ENCODE measurements at regions not wholly inside any gene's neighbourhood (a gene's known extent, or its start where the extent isn't known, plus 50 kb on each side); places are given as distances from the start of the nearest gene placed in this dataset.

- Mint-ChIP-seq H3K27ac (ENCODE audit: unreplicated experiment) (no peak overlapping the region), H3K36me3 (ENCODE audit: insufficient read depth, unreplicated experiment) (no peaks in the 10 kb centered on the region), H3K27me3 (ENCODE audit: insufficient read depth, unreplicated experiment) (peaks cover 2% of the 10 kb centered on the region), H3K4me3 (ENCODE audit: unreplicated experiment) (no peak overlapping the region), H3K4me1 (ENCODE audit: low read depth, unreplicated experiment) (no peaks in the 10 kb centered on the region), H3K9me3 (ENCODE audit: unreplicated experiment) (no peaks in the 10 kb centered on the region)
- Histone ChIP-seq H3K4me1 (no peaks in the 10 kb centered on the region), H3K9me3 (no peaks in the 10 kb centered on the region), H3K36me3 (ENCODE audit: control insufficient read depth, insufficient read depth, low read length) (no peaks in the 10 kb centered on the region), H3K4me3 (ENCODE audit: low read depth, low read length) (no peak overlapping the region), H3K27me3 (replicated peaks; ENCODE audit: control insufficient read depth, insufficient read depth, low read length) (no peaks in the 10 kb centered on the region)
- no TSS peak for BruUV-seq (replicated peaks)
- no peak for DNase-seq
- TF ChIP-seq CTCF (IDR thresholded peaks at IDR 0.05; ENCODE audit: insufficient read depth in 1 of 2, low read depth in 1 of 2, low read length in 1 of 2, severe bottlenecking in 1 of 2, unreplicated experiment in 1 of 2) = no peak
- ChIA-PET CTCF (no interaction called here), POLR2A (no interaction called here)
- intact Hi-C loops (cut with micrococcal nuclease; ENCODE audit: unreplicated experiment) = no loop called here
Observed at GRCh38 chr1:238982736-238983135, 403.6 kb upstream of the CHRM3 start.

GRCh38 chr1:238981317-238981933 is 404.9 kb upstream of the CHRM3 start:
- Mint-ChIP-seq H3K27ac (ENCODE audit: unreplicated experiment) (no peak overlapping the region), H3K27me3 (ENCODE audit: insufficient read depth, unreplicated experiment) (peaks cover 2% of the 10 kb centered on the region), H3K9me3 (ENCODE audit: unreplicated experiment) (no peaks in the 10 kb centered on the region), H3K4me1 (ENCODE audit: low read depth, unreplicated experiment) (no peaks in the 10 kb centered on the region), H3K36me3 (ENCODE audit: insufficient read depth, unreplicated experiment) (no peaks in the 10 kb centered on the region), H3K4me3 (ENCODE audit: unreplicated experiment) (no peak overlapping the region)
- POLR2A ChIA-PET = no interaction called here
- Histone ChIP-seq H3K4me3 (ENCODE audit: low read depth, low read length) (no peak overlapping the region), H3K4me1 (no peaks in the 10 kb centered on the region), H3K27me3 (replicated peaks; ENCODE audit: control insufficient read depth, insufficient read depth, low read length) (no peaks in the 10 kb centered on the region), H3K36me3 (ENCODE audit: control insufficient read depth, insufficient read depth, low read length) (no peaks in the 10 kb centered on the region), H3K9me3 (no peaks in the 10 kb centered on the region)
- CTCF ChIA-PET = no interaction called here
- no peak for TF ChIP-seq CTCF (IDR thresholded peaks at IDR 0.05; ENCODE audit: insufficient read depth in 1 of 2, low read depth in 1 of 2, low read length in 1 of 2, severe bottlenecking in 1 of 2, unreplicated experiment in 1 of 2)
- intact Hi-C loops (cut with micrococcal nuclease; ENCODE audit: unreplicated experiment) = no loop called here
- no peak for DNase-seq
- BruUV-seq (replicated peaks) = no TSS peak

- Mint-ChIP-seq H3K27me3 (ENCODE audit: insufficient read depth, unreplicated experiment) (peaks cover 2% of the 10 kb centered on the region), H3K36me3 (ENCODE audit: insufficient read depth, unreplicated experiment) (no peaks in the 10 kb centered on the region), H3K27ac (ENCODE audit: unreplicated experiment) (no peak overlapping the region), H3K4me1 (ENCODE audit: low read depth, unreplicated experiment) (no peaks in the 10 kb centered on the region), H3K4me3 (ENCODE audit: unreplicated experiment) (no peak overlapping the region), H3K9me3 (ENCODE audit: unreplicated experiment) (no peaks in the 10 kb centered on the region)
- no TSS peak for BruUV-seq (replicated peaks)
- Histone ChIP-seq H3K36me3 (ENCODE audit: control insufficient read depth, insufficient read depth, low read length) (no peaks in the 10 kb centered on the region), H3K4me3 (ENCODE audit: low read depth, low read length) (no peak overlapping the region), H3K4me1 (no peaks in the 10 kb centered on the region), H3K9me3 (no peaks in the 10 kb centered on the region), H3K27me3 (replicated peaks; ENCODE audit: control insufficient read depth, insufficient read depth, low read length) (no peaks in the 10 kb centered on the region)
- intact Hi-C loops (cut with micrococcal nuclease; ENCODE audit: unreplicated experiment) = no loop called here
- no peak for DNase-seq
- ChIA-PET POLR2A (no interaction called here), CTCF (no interaction called here)
- TF ChIP-seq CTCF (IDR thresholded peaks at IDR 0.05; ENCODE audit: insufficient read depth in 1 of 2, low read depth in 1 of 2, low read length in 1 of 2, severe bottlenecking in 1 of 2, unreplicated experiment in 1 of 2) = no peak
Observed at GRCh38 chr1:238980053-238980452, 406.3 kb upstream of the CHRM3 start.

Measured in Caco-2 (cell line).